H9 (cell line): ENCODE measurements at regions not wholly inside any gene's neighbourhood (a gene's known extent, or its start where the extent isn't known, plus 50 kb on each side); places are given as distances from the start of the nearest gene placed in this dataset.
"Not testable (repeated sequence)": the region's sequence is repeated elsewhere in the genome, so short reads cannot be mapped to it uniquely, and the experiment has no call there.

Source experiments
- DNase-seq: peaks from one replicate; pipeline ENCODE4 v3.0.0-alpha.2; 2017
- H2AFZ ChIP-seq: one replicate; pipeline ENCODE4 v1.6.1; 2013; ENCODE audit warnings: mild to moderate bottlenecking, low read length, control low read depth, moderate library complexity
- H2AK5ac ChIP-seq: 2 replicates; pipeline ENCODE4 v1.6.1; 2013; ENCODE audit warnings: low read length, control low read depth, mixed read lengths; ENCODE audit not compliant: insufficient read length
- H2BK120ac ChIP-seq: one replicate; pipeline ENCODE4 v1.6.1; 2013; ENCODE audit warnings: low read depth, mild to moderate bottlenecking, low read length, control low read depth, inconsistent platforms; ENCODE audit not compliant: poor library complexity, severe bottlenecking
- H2BK12ac ChIP-seq: 2 replicates; pipeline ENCODE4 v1.6.1; 2013; ENCODE audit warnings: low read length, control low read depth, mixed read lengths, low read depth; ENCODE audit not compliant: insufficient read length
- H2BK15ac ChIP-seq: 2 replicates; pipeline ENCODE4 v1.6.1; 2013; ENCODE audit warnings: low read depth, low read length, control low read depth
- H2BK20ac ChIP-seq: one replicate; pipeline ENCODE4 v1.6.1; 2013; ENCODE audit warnings: low read depth, mild to moderate bottlenecking, low read length, control low read depth, inconsistent platforms; ENCODE audit not compliant: poor library complexity, severe bottlenecking
- H2BK5ac ChIP-seq: 2 replicates; pipeline ENCODE4 v1.6.1; 2013; ENCODE audit warnings: low read length, control low read depth, mixed read lengths; ENCODE audit not compliant: insufficient read length
- H3K14ac ChIP-seq: 2 replicates; pipeline ENCODE4 v1.6.1; 2013; ENCODE audit warnings: low read length, control low read depth; ENCODE audit not compliant: insufficient read depth
- H3K18ac ChIP-seq: 2 replicates; pipeline ENCODE4 v1.6.1; 2013; ENCODE audit warnings: low read depth, mild to moderate bottlenecking, mixed read lengths, low read length, control low read depth; ENCODE audit not compliant: insufficient read length
- H3K23ac ChIP-seq: 2 replicates; pipeline ENCODE4 v1.6.1; 2013; ENCODE audit warnings: low read length, control low read depth, mixed read lengths, low read depth; ENCODE audit not compliant: insufficient read length
- H3K23me2 ChIP-seq: 2 replicates; pipeline ENCODE4 v1.6.1; 2013; ENCODE audit warnings: low read depth, mild to moderate bottlenecking, mixed read lengths, low read length, control low read depth; ENCODE audit not compliant: insufficient read length, poor library complexity, severe bottlenecking
- H3K27ac ChIP-seq: 2 replicates; pipeline ENCODE4 v1.5.1; 2013; ENCODE audit warnings: low read length, control low read depth, mixed read lengths, low read depth; ENCODE audit not compliant: insufficient read length
- H3K27me3 ChIP-seq: 2 replicates; pipeline ENCODE4 v1.6.1; 2013; ENCODE audit warnings: low read length, control low read depth, inconsistent platforms; ENCODE audit not compliant: insufficient read depth
- H3K4ac ChIP-seq: 2 replicates; pipeline ENCODE4 v1.6.1; 2013; ENCODE audit warnings: low read depth, mild to moderate bottlenecking, control low read depth, inconsistent platforms, low read length, moderate library complexity
- H3K4me1 ChIP-seq: 2 replicates; pipeline ENCODE4 v1.6.1; 2013; ENCODE audit warnings: low read length, control low read depth, inconsistent platforms; ENCODE audit not compliant: insufficient read depth
- H3K4me2 ChIP-seq: 2 replicates; pipeline ENCODE4 v1.6.1; 2013; ENCODE audit warnings: low read length, control low read depth, mixed read lengths; ENCODE audit not compliant: insufficient read length, insufficient read depth
- H3K56ac ChIP-seq: 2 replicates; pipeline ENCODE4 v1.6.1; 2013; ENCODE audit warnings: low read depth, mild to moderate bottlenecking, mixed read lengths, low read length, control low read depth; ENCODE audit not compliant: insufficient read length
- H3K79me1 ChIP-seq: 2 replicates; pipeline ENCODE4 v1.6.1; 2013; ENCODE audit warnings: low read depth, mild to moderate bottlenecking, moderate library complexity, low read length, control low read depth, inconsistent platforms; ENCODE audit not compliant: insufficient read depth, poor library complexity, severe bottlenecking
- H3K79me2 ChIP-seq: 2 replicates; pipeline ENCODE4 v1.6.1; 2013; ENCODE audit warnings: low read length, control low read depth, inconsistent platforms; ENCODE audit not compliant: insufficient read depth
- H3K9ac ChIP-seq: 2 replicates; pipeline ENCODE4 v1.6.1; 2013; ENCODE audit warnings: low read length, control low read depth, mixed read lengths; ENCODE audit not compliant: insufficient read length; ENCODE audit errors: extremely low read depth
- H3K9me3 ChIP-seq: one replicate; pipeline ENCODE4 v1.6.1; 2013; ENCODE audit warnings: low read depth, low read length, inconsistent platforms; ENCODE audit not compliant: control insufficient read depth
- H3T11ph ChIP-seq: one replicate; pipeline ENCODE4 v1.6.1; 2013; ENCODE audit warnings: mild to moderate bottlenecking, low read length, control low read depth, inconsistent platforms
- H4K20me1 ChIP-seq: one replicate; pipeline ENCODE4 v1.6.1; 2013; ENCODE audit not compliant: control insufficient read depth, insufficient read length, insufficient read depth
- H4K5ac ChIP-seq: 2 replicates; pipeline ENCODE4 v1.6.1; 2013; ENCODE audit warnings: low read depth, mild to moderate bottlenecking, mixed read lengths, low read length, control low read depth; ENCODE audit not compliant: insufficient read length
- H4K8ac ChIP-seq: replicated peaks from 2 replicates; pipeline ENCODE4 v1.6.1; 2013; ENCODE audit warnings: low read length, control low read depth, mixed read lengths, low read depth; ENCODE audit not compliant: insufficient read length
- H4K91ac ChIP-seq: 2 replicates; pipeline ENCODE4 v1.6.1; 2013; ENCODE audit warnings: low read depth, mild to moderate bottlenecking, moderate library complexity, mixed read lengths, low read length, control low read depth; ENCODE audit not compliant: insufficient read length
- H3K27ac Mint-ChIP-seq, 3 experiments: 2 replicates in 2 of 3; 3 replicates in 1 of 3; pipeline ENCODE4 v1.8.0; 2020 to 2021; ENCODE audit warnings: mixed read lengths in 3 of 3, mild to moderate bottlenecking in 1 of 3, moderate library complexity in 1 of 3
- H3K27me3 Mint-ChIP-seq: 2 replicates; pipeline ENCODE4 v1.8.0; 2021; ENCODE audit warnings: low read depth, mild to moderate bottlenecking, moderate library complexity, mixed read lengths
- H3K36me3 Mint-ChIP-seq, 3 experiments: 2 replicates in 2 of 3; 3 replicates in 1 of 3; pipeline ENCODE4 v1.8.0; 2020 to 2021; ENCODE audit warnings: low read depth in 3 of 3, mixed read lengths in 3 of 3; ENCODE audit not compliant: insufficient read depth in 1 of 3
- H3K4me1 Mint-ChIP-seq, 2 experiments: 2 replicates each; pipeline ENCODE4 v1.8.0; 2020; ENCODE audit warnings: mixed read lengths in 2 of 2
- H3K4me3 Mint-ChIP-seq, 2 experiments: 2 replicates in 1 of 2; 3 replicates in 1 of 2; pipeline ENCODE4 v1.8.0; 2020 to 2021; ENCODE audit warnings: mild to moderate bottlenecking in 2 of 2, mixed read lengths in 2 of 2, moderate library complexity in 1 of 2
- H3K9me3 Mint-ChIP-seq, 2 experiments: 2 replicates in 1 of 2; 3 replicates in 1 of 2; pipeline ENCODE4 v1.8.0; 2020; ENCODE audit warnings: mild to moderate bottlenecking in 2 of 2, mixed read lengths in 2 of 2, moderate library complexity in 1 of 2
- CTCF ChIP-seq: fragments of 200-600 bp; sonication (generic); conservative IDR thresholded peaks from 3 replicates; pipeline ENCODE4 v1.8.0; 2021; ENCODE audit warnings: antibody characterized with exemption, mild to moderate bottlenecking
- WGBS: extraction: QIAGEN DNeasy Blood & Tissue Kit; methylation state at CpG from one replicate; pipeline ENCODE4 v1.1.7; 2013; ENCODE audit warnings: missing lambda C conversion rate, low lambda C conversion rate, mixed read lengths; ENCODE audit not compliant: insufficient read length; ENCODE audit errors: extremely low coverage; 5-methylcytosine and 5-hydroxymethylcytosine counted together

- no peaks in the 10 kb centered on the region for H3K23me2 ChIP-seq
- no peak overlapping the region for H3K14ac ChIP-seq
- no peak for DNase-seq
- no peak overlapping the region for H3K23ac ChIP-seq
- H3K18ac ChIP-seq, result no peak overlapping the region
- no peak overlapping the region for H3K4me2 ChIP-seq
- H3K79me1 ChIP-seq, result no peaks in the 10 kb centered on the region
- no peak overlapping the region for H4K91ac ChIP-seq
- H4K20me1 ChIP-seq, result no peaks in the 10 kb centered on the region
- no peak overlapping the region for H2BK12ac ChIP-seq
- no peak overlapping the region for H3K9ac ChIP-seq
- no peak overlapping the region for H2BK15ac ChIP-seq
- H3T11ph ChIP-seq, result no peak overlapping the region
- no peak overlapping the region for H2AK5ac ChIP-seq
- no peaks in the 10 kb centered on the region for H3K4me1 Mint-ChIP-seq
- no peak overlapping the region for H3K4me3 Mint-ChIP-seq
- no peak overlapping the region for H2BK120ac ChIP-seq
- peaks cover 7 to 12% of the 10 kb centered on the region in 2 experiments; a peak in 3 of 5 replicates for H3K9me3 Mint-ChIP-seq
- no peak overlapping the region for H3K27ac Mint-ChIP-seq
- no peaks in the 10 kb centered on the region for H3K4me1 ChIP-seq
- no peaks in the 10 kb centered on the region for H3K27me3 Mint-ChIP-seq
- no peak overlapping the region for H2BK5ac ChIP-seq
- no peak overlapping the region for H4K8ac ChIP-seq
- WGBS, result no CpG with 5 or more reads among the region's 1 CpG
- no peaks in the 10 kb centered on the region for H3K79me2 ChIP-seq
- H3K27me3 ChIP-seq, result no peaks in the 10 kb centered on the region
- H3K56ac ChIP-seq, result no peak overlapping the region
- H3K27ac ChIP-seq, result no peak overlapping the region
- H3K4ac ChIP-seq, result no peak overlapping the region
- no peak for TF ChIP-seq CTCF
- no peak overlapping the region for H2BK20ac ChIP-seq
- no peaks in the 10 kb centered on the region for H3K9me3 ChIP-seq
- no peak overlapping the region for H4K5ac ChIP-seq
- no peak overlapping the region for H2AFZ ChIP-seq
- H3K36me3 Mint-ChIP-seq, result peaks cover 0 to under 1% (median 0%) of the 10 kb centered on the region in 3 experiments; a peak in 2 of 7 replicates
Measured at GRCh38 chr12:84384384-84384783, 528.2 kb downstream of the SLC6A15 start.

GRCh38 chr12:84382486-84382885, 530.1 kb downstream of the SLC6A15 start:
- H3K4ac ChIP-seq, H3K56ac ChIP-seq, DNase-seq, H3K4me1 ChIP-seq, H2BK5ac ChIP-seq, H2AFZ ChIP-seq, H3K4me3 Mint-ChIP-seq, H3K4me1 Mint-ChIP-seq, H3K27me3 ChIP-seq, H3K23me2 ChIP-seq, H3K27ac ChIP-seq, H2BK120ac ChIP-seq, H3K79me1 ChIP-seq, H3K9me3 ChIP-seq, H4K8ac ChIP-seq, H4K20me1 ChIP-seq, H3K23ac ChIP-seq, H2BK15ac ChIP-seq, H3K79me2 ChIP-seq, H3K4me2 ChIP-seq, H3K14ac ChIP-seq, H3K18ac ChIP-seq, H3K36me3 Mint-ChIP-seq, H2AK5ac ChIP-seq, H3T11ph ChIP-seq, H2BK20ac ChIP-seq, H4K5ac ChIP-seq, H2BK12ac ChIP-seq, H3K27me3 Mint-ChIP-seq, H3K9ac ChIP-seq, H4K91ac ChIP-seq, H3K27ac Mint-ChIP-seq: not testable (repeated sequence)
- H3K9me3 Mint-ChIP-seq, result peaks cover 7 to 12% of the 10 kb centered on the region in 2 experiments; a peak in 3 of 5 replicates
- no CpG with 5 or more reads among the region's 1 CpG for WGBS
